Keratinocyte (primary cell): ENCODE measurements at regions not wholly inside any gene's neighbourhood (a gene's known extent, or its start where the extent isn't known, plus 50 kb on each side); places are given as distances from the start of the nearest gene placed in this dataset.

Experiments used
- DNase-seq: peaks from one replicate; pipeline ENCODE4 v3.0.0-alpha.2; 2011; ENCODE audit warnings: low read depth, missing footprints, low spot score
- FAIRE-seq: peaks from 2 replicates; lab custom pipeline; 2011; peaks lifted over from hg19 to GRCh38; lab: Jason Lieb, UNC
- H2AFZ ChIP-seq: 2 replicates; pipeline ENCODE4 v1.6.0; 2012; ENCODE audit warnings: low read length, control low read depth, inconsistent platforms; ENCODE audit not compliant: control insufficient read depth
- H3K27ac ChIP-seq: 2 replicates; pipeline ENCODE4 v1.5.1; 2011; ENCODE audit warnings: low read length; ENCODE audit not compliant: control insufficient read depth, insufficient read depth
- H3K27me3 ChIP-seq: 3 replicates; pipeline ENCODE4 v1.6.0; 2011; ENCODE audit warnings: low read length; ENCODE audit not compliant: control insufficient read depth, insufficient read depth; ENCODE audit errors: extremely low read depth
- H3K36me3 ChIP-seq, 2 experiments: 2 replicates in 1 of 2; 3 replicates in 1 of 2; pipeline ENCODE4 v1.5.1; 2011; ENCODE audit warnings: low read length in 2 of 2, mild to moderate bottlenecking in 1 of 2; ENCODE audit not compliant: control insufficient read depth in 2 of 2, insufficient read depth in 2 of 2; ENCODE audit errors: extremely low read depth in 1 of 2
- H3K4me1 ChIP-seq: 3 replicates; pipeline ENCODE4 v1.5.1; 2011; ENCODE audit warnings: low read length; ENCODE audit not compliant: control insufficient read depth, insufficient read depth; ENCODE audit errors: extremely low read depth
- H3K4me2 ChIP-seq: 3 replicates; pipeline ENCODE4 v1.6.0; 2011; ENCODE audit warnings: low read depth, low read length; ENCODE audit not compliant: control insufficient read depth, insufficient read depth; ENCODE audit errors: extremely low read depth
- H3K4me3 ChIP-seq, 3 experiments: fragments of 200-600 bp in 1 of 3; sonication (generic) in 1 of 3; 2 replicates in 2 of 3; 3 replicates in 1 of 3; pipeline ENCODE4 v1.5.1; 2011 to 2016; ENCODE audit warnings: low read length in 3 of 3, mild to moderate bottlenecking in 3 of 3, control low read depth in 2 of 3, inconsistent platforms in 1 of 3, low read depth in 1 of 3, mixed read lengths in 1 of 3, mixed run types in 1 of 3, moderate library complexity in 1 of 3; ENCODE audit not compliant: control insufficient read depth in 2 of 3, insufficient read depth in 2 of 3; ENCODE audit errors: extremely low read depth in 1 of 3
- H3K79me2 ChIP-seq: 2 replicates; pipeline ENCODE4 v1.6.0; 2012; ENCODE audit warnings: low read length; ENCODE audit not compliant: control insufficient read depth, insufficient read depth
- H3K9ac ChIP-seq: 3 replicates; pipeline ENCODE4 v1.6.0; 2011; ENCODE audit warnings: low read length; ENCODE audit not compliant: control insufficient read depth, insufficient read depth; ENCODE audit errors: extremely low read depth
- H3K9me1 ChIP-seq: 3 replicates; pipeline ENCODE4 v1.6.0; 2011; ENCODE audit warnings: low read length; ENCODE audit not compliant: control insufficient read depth, insufficient read depth; ENCODE audit errors: extremely low read depth
- H3K9me3 ChIP-seq: 2 replicates; pipeline ENCODE4 v1.5.1; 2012; ENCODE audit warnings: low read depth, low read length; ENCODE audit not compliant: control insufficient read depth
- H4K20me1 ChIP-seq: 3 replicates; pipeline ENCODE4 v1.6.0; 2011; ENCODE audit warnings: low read length; ENCODE audit not compliant: control insufficient read depth, insufficient read depth; ENCODE audit errors: extremely low read depth
- EZH2 ChIP-seq: IDR thresholded peaks from one replicate; pipeline ENCODE4 v1.6.1; 2012; ENCODE audit warnings: inconsistent platforms, mild to moderate bottlenecking, low read length, moderate library complexity
- dilution Hi-C: fragments of 300-500 bp; cut with MboI; formaldehyde crosslinking; loops from one replicate; pipeline ENCODE4 v1.7.0; 2020; ENCODE audit warnings: low sequenced_read_pairs; ENCODE audit not compliant: extremely low pct_ligation_motif_present
- TF ChIP-seq, protein P1 (sequence below), 3 experiments: IDR thresholded peaks in 1 of 3; conservative IDR thresholded peaks in 1 of 3; optimal IDR thresholded peaks in 1 of 3; 2 replicates in 2 of 3; 3 replicates in 1 of 3; pipeline versions ENCODE3 to v1.5.1; 2011; ENCODE audit warnings: low read length in 3 of 3, mild to moderate bottlenecking in 3 of 3, moderate library complexity in 2 of 3, control low read depth in 1 of 3, inconsistent platforms in 1 of 3; ENCODE audit not compliant: insufficient read depth in 2 of 3; ENCODE audit errors: extremely low read depth in 1 of 3

DNA sequence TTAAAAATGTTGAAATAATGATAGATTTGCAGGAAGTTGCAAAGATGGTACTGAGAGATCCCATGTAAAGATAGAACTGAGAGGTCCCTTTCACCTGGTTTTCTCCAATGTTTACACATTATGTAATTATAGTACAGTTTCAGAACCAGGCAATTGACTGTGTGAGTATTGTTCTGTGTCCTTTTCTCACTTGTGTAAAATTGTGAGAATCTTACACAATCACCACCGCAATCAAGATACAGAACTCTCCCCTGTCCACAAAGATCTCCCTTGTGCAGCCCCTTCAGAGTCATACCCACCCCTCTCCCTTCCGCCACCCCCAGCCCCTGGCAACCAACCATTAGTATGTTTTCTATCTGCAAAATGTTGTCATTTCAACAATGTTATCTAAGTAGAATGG is 119.8 kb upstream of the NAV2 start:
- dilution Hi-C loops: no loop called here
- Histone ChIP-seq H3K9me3 (no peaks in the 10 kb centered on the region), H3K4me3 (no peak overlapping the region), H4K20me1 (no peaks in the 10 kb centered on the region), H3K4me2 (no peak overlapping the region), H3K27ac (no peak overlapping the region), H3K79me2 (no peaks in the 10 kb centered on the region), H3K9ac (no peak overlapping the region), H3K27me3 (no peaks in the 10 kb centered on the region), H3K36me3 (no peaks in the 10 kb centered on the region), H3K4me1 (no peaks in the 10 kb centered on the region), H2AFZ (no peak overlapping the region), H3K9me1 (no peaks in the 10 kb centered on the region)
- TF ChIP-seq, protein P1, sequence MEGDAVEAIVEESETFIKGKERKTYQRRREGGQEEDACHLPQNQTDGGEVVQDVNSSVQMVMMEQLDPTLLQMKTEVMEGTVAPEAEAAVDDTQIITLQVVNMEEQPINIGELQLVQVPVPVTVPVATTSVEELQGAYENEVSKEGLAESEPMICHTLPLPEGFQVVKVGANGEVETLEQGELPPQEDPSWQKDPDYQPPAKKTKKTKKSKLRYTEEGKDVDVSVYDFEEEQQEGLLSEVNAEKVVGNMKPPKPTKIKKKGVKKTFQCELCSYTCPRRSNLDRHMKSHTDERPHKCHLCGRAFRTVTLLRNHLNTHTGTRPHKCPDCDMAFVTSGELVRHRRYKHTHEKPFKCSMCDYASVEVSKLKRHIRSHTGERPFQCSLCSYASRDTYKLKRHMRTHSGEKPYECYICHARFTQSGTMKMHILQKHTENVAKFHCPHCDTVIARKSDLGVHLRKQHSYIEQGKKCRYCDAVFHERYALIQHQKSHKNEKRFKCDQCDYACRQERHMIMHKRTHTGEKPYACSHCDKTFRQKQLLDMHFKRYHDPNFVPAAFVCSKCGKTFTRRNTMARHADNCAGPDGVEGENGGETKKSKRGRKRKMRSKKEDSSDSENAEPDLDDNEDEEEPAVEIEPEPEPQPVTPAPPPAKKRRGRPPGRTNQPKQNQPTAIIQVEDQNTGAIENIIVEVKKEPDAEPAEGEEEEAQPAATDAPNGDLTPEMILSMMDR (optimal IDR thresholded peaks at IDR 0.05 in 1 of 3, IDR thresholded peaks at IDR 0.05 in 1 of 3, conservative IDR thresholded peaks at IDR 0.05 in 1 of 3; ENCODE audit: extremely low read depth in 1 of 3, insufficient read depth in 2 of 3, low read length in 3 of 3): no peak
- TF ChIP-seq EZH2: no peak
- FAIRE-seq: no peak
- no peak for DNase-seq

DNA sequence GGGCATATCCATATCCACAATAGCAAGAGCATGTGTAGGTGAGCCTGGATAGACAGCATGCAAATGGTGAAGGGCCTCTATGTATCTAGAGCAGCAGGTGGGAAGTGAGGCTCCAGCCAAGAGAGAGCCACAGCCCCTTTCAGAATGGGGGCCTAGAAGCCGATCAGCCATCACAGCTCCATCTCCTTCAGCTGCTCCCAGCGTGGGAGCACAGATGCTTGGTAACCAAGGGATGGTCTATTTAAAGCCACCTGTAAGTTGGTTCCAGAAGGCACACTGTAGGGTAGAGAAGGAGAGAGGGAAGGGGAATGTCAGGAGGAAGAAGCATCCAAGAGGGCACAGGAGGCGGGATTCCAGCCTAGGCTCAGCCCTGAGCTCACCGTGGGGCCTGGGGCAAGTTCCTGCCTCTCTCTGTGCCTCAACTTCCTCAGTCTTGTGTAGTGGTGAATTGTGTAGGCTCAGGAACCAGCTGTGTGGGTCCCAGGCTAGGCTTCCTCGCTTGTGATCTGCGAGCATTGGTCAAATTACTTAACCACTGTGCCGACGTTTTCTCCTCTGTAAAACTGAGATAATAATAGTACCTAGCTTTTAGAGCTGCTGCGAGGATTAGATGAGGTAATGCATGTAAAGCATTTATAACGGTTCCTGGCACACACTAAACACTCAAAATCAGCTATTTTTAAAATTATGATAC is 122.9 kb upstream of the NAV2 start:
- H3K79me2 ChIP-seq: no peaks in the 10 kb centered on the region
- no peak overlapping the region for H3K4me3 ChIP-seq
- H3K4me2 ChIP-seq: no peak overlapping the region
- no peak overlapping the region for H3K27ac ChIP-seq
- TF ChIP-seq, protein P1 (optimal IDR thresholded peaks at IDR 0.05 in 1 of 3, IDR thresholded peaks at IDR 0.05 in 1 of 3, conservative IDR thresholded peaks at IDR 0.05 in 1 of 3; ENCODE audit: extremely low read depth in 1 of 3, insufficient read depth in 2 of 3, low read length in 3 of 3): no peak
- TF ChIP-seq EZH2: no peak
- no peaks in the 10 kb centered on the region for H3K27me3 ChIP-seq
- FAIRE-seq (no peak), DNase-seq (no peak)
- no peak overlapping the region for H2AFZ ChIP-seq
- no peaks in the 10 kb centered on the region for H3K36me3 ChIP-seq
- H3K9ac ChIP-seq: no peak overlapping the region
- no peaks in the 10 kb centered on the region for H3K4me1 ChIP-seq
- dilution Hi-C loops: no loop called here
- H3K9me3 ChIP-seq: no peaks in the 10 kb centered on the region
- no peaks in the 10 kb centered on the region for H4K20me1 ChIP-seq
- no peaks in the 10 kb centered on the region for H3K9me1 ChIP-seq
